ENCODE measurements at regions not wholly inside any gene's neighbourhood (a gene's known extent, or its start where the extent isn't known, plus 50 kb on each side); places are given as distances from the start of the nearest gene placed in this dataset.

- DNase-seq = no peak
Measured at GRCh38 chr14:85280074-85280473, 249.9 kb upstream of the FLRT2 start.

GRCh38 chr14:85281921-85282320 lies 248.0 kb upstream of the FLRT2 start:
- DNase-seq = no peak

- DNase-seq = no peak
Measured at GRCh38 chr14:85288041-85288440, 241.9 kb upstream of the FLRT2 start.

- DNase-seq = no peak
Measured at GRCh38 chr14:85291731-85292130, 238.2 kb upstream of the FLRT2 start.

- DNase-seq = no peak
Measured at GRCh38 chr14:85293612-85294234, 236.2 kb upstream of the FLRT2 start.

- DNase-seq = no peak
Measured at GRCh38 chr14:85295318-85295717, 234.6 kb upstream of the FLRT2 start.

DNA sequence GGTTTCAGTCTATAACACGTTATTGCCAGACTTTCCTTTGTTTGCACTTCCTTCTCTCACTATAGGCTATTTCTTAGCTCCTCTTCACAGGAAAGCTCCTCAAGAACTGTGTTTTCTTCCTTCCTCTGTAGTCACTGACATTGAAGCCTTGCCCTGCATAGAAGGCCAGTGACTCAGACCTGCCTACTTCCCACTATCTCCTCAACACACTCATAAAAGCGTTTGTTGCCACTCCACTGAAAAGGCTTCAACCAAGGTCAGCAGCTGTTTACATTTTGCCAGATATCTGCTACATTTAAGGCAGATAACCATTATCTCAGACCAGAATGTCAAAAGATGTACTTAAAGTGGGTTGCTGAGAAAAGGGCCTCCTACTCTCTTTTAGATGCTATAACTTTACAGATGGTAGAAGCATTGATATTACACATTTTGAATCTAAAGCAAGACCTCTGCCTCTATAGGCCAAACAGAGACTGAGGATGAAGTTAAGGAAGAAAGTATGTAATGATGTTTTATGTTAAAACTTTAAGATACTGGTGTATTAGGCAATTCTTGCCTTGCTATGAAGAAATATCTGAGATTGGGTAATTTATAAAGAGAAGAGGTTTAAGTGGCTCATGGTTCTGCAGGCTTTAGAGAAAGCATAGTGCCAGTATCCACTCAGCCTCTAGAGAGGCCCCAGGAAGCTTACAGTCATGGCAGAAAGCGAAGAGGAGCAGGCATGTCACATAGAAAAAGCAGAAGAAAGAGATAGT lies 233.3 kb upstream of the FLRT2 start:
- DNase-seq = no peak

DNA sequence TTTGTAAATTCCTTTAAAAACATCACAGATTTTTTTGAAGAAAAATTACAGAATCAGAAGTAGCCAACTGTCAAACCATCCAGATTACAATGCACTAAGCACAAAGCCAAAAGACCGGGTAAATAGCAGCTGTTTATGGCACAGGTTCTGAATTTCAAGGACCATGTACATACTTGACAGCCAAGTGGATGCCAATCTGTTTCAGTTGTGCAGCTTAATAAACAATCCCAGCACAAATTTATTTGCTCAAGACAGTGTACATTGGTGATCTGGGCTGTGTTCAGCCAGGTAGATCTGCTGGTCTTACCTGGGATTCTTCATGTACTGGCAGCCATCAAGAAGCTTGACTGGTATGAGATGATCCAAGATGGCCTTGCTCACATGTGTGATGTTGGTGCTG lies 229.8 kb upstream of the FLRT2 start:
- DNase-seq = no peak

DNA sequence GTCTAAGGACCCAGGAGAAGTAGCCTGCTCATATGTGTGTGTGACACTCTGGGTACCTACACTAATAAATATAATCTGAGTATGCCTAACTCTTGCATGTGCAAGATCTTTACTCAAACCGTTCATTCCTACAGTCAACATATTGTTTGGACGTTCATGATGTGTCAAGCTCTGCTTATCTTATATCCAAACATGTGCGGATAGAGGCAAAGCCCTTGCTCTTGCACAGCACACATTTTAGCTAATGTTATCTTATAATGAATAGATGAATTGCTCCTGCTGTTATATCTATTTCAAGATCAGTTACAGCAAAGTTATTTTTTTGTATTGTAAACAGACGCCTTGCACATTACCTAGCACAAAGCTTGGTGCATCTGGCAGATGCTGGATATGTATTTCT lies 228.4 kb upstream of the FLRT2 start:
- no peak for DNase-seq

DNA sequence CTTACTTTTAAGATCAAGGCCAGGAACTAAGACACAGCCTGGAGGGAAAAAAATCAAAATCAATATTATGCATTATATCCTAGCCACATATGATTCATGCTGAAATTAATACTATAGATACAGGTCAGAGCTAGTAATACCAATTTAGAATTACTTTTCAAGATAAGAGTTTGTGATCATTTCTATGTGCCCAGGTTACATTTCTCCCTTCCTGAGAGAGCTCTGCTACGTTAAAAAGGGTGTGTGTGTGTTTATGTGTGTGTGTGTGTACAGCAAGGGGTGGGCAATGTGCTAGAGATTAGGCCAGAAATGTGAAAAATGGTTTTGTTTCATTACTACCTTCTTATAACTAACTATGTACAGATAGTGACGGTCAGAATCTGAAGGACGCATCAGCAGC lies 223.9 kb upstream of the FLRT2 start:
- no peak for DNase-seq

GRCh38 chr14:85308531-85309300 lies 221.2 kb upstream of the FLRT2 start:
- no peak for DNase-seq

DNA sequence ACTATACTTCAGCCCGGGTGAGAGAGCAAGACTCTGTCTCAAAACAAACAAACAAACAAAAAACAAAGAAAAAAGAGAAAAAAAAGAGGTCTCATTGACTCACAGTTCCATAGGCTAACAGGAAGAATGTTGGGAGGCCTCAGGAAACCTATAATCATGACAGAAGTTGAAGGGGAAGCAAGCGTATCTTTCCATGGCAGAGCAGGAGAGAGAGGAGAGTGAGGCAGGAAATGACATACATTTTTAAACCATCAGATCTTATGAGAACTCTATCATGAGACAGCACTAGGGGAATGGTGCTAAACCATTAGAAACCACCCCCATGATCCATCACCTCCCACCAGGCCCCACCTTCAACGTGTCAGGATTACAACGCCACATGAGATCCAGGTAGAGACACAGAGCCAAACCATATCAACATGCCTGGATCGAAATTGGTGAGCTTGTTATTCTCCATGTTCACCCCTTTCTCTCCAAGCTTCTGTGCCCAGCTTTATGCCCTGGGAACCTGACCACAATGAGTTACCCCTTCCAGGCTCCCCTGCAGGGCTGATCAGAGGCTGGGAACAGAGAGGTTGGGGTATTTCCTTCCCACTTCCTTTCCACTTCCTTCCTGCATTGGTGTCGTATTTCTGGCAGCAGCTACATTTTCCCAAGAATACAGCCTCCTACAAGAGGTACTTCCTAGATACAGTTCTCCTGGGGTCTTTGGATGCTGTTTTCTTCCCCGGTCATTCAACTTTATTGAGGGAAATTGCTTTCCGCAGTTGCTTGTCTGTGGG lies 219.3 kb upstream of the FLRT2 start:
- DNase-seq = no peak

DNA sequence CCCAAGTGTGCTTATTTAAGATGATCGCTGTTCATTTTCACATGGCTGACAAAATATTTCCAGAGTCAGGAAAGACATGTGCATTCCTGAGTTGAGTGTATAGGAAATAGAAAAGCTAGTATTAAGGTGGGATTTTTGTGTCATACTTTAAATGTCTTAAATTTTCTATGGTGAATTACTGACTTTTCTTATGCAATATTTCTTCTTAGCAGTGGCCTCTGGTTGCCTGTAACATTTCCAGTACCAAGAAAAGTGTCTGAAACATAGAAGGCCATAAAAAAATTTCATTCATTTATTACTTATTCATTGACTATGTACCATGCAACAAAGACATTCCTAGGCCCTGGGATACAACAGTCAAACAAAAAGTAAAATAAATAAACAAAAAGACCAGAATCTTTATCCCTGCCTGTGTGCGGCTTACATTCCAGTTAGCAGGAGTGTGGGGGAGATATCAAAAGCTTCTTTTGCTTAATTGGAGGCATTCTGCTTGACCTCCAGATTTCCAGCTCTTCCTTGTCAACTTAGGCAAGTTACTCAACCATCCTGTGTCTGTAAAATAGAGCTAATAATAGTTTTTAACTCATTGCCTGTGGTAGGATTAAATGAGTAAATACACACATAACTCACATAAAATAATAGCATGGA lies 216.3 kb upstream of the FLRT2 start:
- no peak for DNase-seq

DNA sequence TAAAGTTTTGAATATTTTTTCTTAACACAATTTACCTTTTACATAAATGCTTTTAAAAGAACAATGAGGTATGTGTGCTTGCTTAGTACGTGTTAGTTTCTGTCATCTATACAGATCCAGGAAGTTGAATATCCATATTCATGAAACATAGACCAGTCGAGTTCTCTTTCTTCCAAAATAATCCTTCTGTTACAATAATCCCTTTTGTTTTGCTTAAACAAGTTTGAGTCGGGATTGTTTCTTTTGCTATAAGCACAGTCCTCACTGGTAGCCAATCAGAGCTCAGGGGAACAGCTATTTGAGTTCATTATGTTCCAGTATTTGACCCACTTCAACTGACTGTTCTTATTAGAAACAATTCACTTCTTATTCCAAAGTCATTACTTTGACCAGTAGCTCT lies 214.7 kb upstream of the FLRT2 start:
- DNase-seq = no peak

DNA sequence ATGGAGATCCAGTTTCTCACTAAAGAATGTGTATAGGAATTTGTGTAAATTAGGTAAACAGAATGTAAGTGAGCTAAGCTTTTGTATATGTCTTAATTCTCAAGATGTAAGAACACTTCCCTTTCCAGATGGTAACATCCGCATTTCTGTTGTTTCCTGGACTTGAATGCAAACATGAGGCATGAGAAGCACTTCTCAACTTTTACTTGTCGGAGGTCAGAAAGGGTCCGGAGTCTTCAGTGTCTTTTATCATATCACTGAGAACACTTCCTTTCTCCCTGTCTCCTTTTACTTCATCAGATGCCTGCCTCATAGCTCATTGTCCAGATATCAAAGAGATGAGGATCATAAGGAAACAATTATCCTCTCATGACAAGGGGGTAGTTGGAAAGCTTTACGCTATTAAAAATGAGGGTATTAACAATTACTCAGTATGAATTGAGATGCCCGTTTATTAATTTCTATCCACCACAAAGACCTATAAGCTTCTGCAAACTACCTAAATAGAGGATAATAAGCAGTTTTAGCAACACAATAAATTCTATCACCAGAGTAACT lies 214.1 kb upstream of the FLRT2 start:
- DNase-seq = no peak

GRCh38 chr14:85316701-85317410 lies 213.1 kb upstream of the FLRT2 start:
- no peak for DNase-seq

- no peak for DNase-seq
Measured at GRCh38 chr14:85317491-85318021, 212.4 kb upstream of the FLRT2 start.

GRCh38 chr14:85319101-85319500 lies 210.8 kb upstream of the FLRT2 start:
- DNase-seq = no peak

DNA sequence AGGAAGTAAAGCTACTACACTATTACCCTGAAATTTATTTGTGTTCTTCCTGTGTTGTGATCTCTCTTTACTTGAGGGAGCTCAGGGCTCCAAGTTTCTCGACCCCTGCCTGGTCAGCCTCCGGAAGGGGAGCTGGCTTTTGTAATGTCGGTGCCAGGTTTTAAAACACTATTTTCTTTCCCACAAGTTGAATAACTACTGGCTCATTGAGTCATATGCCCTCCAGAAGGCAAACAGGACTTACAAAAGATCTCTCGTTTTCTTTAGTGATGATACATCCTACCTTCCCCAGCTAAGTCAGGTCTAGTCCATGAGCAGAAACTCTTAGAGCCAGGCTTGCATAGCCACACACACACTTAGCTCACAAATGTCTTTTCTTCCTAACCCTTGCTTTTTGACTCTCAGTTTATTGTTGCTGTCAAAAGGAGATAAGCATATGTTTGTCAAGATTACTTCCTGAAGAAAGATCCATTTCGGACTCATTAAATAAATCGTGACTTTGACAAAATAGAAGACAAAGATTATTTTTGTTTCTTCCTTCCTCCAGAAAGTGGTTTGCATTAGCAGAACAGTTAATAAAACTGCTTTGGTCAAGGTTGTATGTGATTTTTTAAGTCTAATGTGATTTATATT lies 209.8 kb upstream of the FLRT2 start:
- DNase-seq = no peak

DNA sequence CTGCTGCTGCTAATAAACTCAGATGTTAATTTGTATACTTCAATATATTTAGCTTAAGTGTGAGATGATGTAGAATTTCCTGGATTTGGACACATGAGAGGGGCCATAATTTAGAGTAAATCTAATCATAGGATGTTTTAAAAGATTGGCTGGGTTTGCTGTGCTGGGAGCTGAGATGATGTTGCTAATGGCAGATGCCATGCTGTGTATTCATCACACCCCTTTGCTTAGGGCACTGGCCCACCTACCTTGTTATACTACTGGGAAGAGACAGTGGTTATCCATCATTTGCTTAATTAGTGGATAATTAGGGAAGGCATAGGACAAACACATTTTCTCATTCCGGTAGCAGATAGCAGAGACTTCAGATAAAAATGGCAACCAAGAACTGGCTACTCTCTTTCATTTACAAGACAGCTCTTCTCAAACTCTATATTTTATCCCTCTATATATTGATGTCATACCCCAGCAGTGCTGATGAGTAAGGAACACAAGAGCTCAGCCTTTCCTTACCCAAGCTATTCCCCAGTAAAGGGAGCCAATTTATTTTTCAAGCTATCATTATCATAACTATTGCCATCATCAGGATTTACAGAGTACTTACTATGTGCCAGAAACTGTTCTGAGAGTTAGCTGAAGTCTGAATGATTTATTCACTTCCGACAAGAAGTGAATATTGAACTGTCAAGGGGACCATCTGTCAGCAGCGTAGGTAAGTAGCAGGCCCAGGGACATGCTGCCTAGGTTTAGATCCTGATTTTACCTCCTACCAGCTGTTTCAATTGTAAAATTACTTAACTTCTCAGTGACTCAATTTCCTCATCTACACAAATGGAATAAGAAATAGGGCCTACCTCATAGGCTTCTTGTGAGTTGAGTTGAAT lies 204.6 kb upstream of the FLRT2 start:
- DNase-seq = no peak

Measured in stimulated activated CD8-positive, alpha-beta memory T cell treated with anti-CD3 and anti-CD28 coated beads, Interleukin-4, amount 100 ng/mL, for 48 hours (primary cell).